Right atrium auricular region (tissue), 2 donors: ENCODE measurements at regions not wholly inside any gene's neighbourhood (a gene's known extent, or its start where the extent isn't known, plus 50 kb on each side); places are given as distances from the start of the nearest gene placed in this dataset.

Experiments used
- DNase-seq: peaks from one replicate; pipeline ENCODE4 v3.0.0-alpha.2; 2019; ENCODE audit warnings: low spot score
- H3K27ac ChIP-seq, 2 donors: fragments of 200-600 bp; sonication (generic); 1 replicate in 1 of 2; 2 replicates in 1 of 2; pipeline ENCODE4 v1.5.1; 2016 to 2019
- H3K27me3 ChIP-seq, 2 donors: fragments of 200-600 bp; sonication (generic); one replicate each; pipeline versions ENCODE4 v1.5.1 to v1.6.0; 2017 to 2019
- H3K36me3 ChIP-seq: fragments of 200-600 bp; sonication (generic); one replicate; pipeline ENCODE4 v1.5.1; 2016
- H3K4me1 ChIP-seq, 2 donors: fragments of 200-600 bp; sonication (generic); one replicate each; pipeline versions ENCODE4 v1.5.1 to v1.6.0; 2017 to 2019
- H3K4me3 ChIP-seq, 2 donors: fragments of 200-600 bp; sonication (generic); 1 replicate in 1 of 2; 2 replicates in 1 of 2; pipeline ENCODE4 v1.5.1; 2017 to 2019; ENCODE audit warnings: mild to moderate bottlenecking in 1 of 2, moderate library complexity in 1 of 2
- H3K9me3 ChIP-seq, 2 donors: fragments of 200-600 bp; sonication (generic); one replicate each; pipeline ENCODE4 v1.5.1; 2019
- TF ChIP-seq, protein P1 (sequence below), 2 donors: fragments of 200-600 bp; sonication (generic); IDR thresholded peaks; one replicate each; pipeline ENCODE4 v1.5.1; 2019; ENCODE audit warnings: antibody characterized with exemption in 2 of 2

DNA sequence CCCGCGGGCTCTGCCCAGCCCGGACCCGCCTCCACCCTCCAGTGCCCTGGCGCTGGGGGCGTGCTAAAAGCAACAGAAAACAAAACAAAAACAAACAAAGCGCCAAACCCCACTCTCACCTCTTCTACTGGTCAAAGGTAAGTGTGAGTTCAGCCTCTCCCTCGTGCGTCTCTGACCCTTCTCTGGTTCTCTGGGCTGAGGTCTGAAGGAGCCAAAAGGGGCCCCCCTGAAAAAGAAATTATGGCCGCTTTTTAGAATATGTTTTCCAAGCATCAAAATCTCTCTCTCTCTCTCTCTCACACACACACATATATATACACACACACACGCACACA lies 133.5 kb upstream of the DPYD start:
- DNase-seq, result no peak
- H3K27ac ChIP-seq, result no peak overlapping the region
- H3K4me1 ChIP-seq, result peaks cover 0 to 11% of the 10 kb centered on the region in 2 donors
- peaks cover 6 to 8% of the 10 kb centered on the region in 2 donors for H3K27me3 ChIP-seq
- H3K4me3 ChIP-seq, result peak overlapping the region in 1 of 2 donors; percentile 52
- TF ChIP-seq, protein P1, sequence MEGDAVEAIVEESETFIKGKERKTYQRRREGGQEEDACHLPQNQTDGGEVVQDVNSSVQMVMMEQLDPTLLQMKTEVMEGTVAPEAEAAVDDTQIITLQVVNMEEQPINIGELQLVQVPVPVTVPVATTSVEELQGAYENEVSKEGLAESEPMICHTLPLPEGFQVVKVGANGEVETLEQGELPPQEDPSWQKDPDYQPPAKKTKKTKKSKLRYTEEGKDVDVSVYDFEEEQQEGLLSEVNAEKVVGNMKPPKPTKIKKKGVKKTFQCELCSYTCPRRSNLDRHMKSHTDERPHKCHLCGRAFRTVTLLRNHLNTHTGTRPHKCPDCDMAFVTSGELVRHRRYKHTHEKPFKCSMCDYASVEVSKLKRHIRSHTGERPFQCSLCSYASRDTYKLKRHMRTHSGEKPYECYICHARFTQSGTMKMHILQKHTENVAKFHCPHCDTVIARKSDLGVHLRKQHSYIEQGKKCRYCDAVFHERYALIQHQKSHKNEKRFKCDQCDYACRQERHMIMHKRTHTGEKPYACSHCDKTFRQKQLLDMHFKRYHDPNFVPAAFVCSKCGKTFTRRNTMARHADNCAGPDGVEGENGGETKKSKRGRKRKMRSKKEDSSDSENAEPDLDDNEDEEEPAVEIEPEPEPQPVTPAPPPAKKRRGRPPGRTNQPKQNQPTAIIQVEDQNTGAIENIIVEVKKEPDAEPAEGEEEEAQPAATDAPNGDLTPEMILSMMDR (IDR thresholded peaks at IDR 0.05), result no peak
- H3K36me3 ChIP-seq, result no peaks in the 10 kb centered on the region
- no peaks in the 10 kb centered on the region for H3K9me3 ChIP-seq

DNA sequence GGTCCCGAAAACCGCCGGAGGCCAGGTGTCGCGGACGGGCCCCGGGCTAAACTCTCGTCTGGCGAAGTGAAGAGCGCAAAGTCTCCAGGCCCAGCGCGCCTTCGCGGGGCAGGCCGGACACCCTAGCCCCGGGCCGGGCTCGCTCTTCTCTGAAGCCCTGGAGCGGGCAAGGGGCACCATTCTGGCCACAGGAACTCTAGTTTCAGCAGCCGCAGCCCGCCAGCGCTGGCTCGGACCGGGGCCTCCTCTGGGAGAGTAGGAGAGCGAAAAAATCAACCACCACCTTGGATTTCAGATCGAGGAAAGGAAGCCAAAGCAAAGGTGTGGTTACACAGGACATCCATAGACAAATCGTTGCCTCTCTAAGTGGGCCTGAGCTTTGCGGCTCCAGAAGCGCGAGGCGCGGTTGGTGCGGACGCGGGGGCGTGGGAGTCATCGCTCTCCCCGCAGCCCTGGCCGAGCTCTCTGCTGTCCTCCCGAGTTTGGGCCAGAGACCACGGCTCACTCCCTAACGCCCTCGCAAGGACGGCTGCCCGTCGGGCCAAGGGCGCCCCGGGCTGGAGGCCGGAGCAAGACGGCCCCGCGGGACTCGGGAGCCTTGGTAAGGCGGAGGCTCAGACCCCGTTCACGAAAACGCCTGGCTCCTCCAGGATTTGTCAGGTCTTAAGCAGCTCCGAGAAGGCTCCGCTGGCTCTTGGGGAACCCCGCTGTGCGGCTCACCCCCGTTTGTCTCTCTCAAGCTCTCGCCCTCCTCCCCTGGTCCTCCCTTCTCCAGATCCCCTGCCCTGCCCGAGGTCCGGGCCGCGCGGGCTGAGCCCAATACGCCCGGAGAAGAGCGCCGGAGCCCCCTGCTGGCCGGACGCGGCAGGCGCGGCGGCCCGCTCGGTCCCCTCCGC lies 132.9 kb upstream of the DPYD start:
- no peak for DNase-seq
- Histone ChIP-seq H3K4me1 (peaks cover 0 to 17% of the 10 kb centered on the region in 2 donors), H3K9me3 (no peaks in the 10 kb centered on the region), H3K4me3 (peak overlapping the region; percentile 40 to 52), H3K27ac (no peak overlapping the region), H3K27me3 (peaks cover 10% of the 10 kb centered on the region in 2 donors), H3K36me3 (no peaks in the 10 kb centered on the region)
- TF ChIP-seq, protein P1 (IDR thresholded peaks at IDR 0.05), result peak; percentile 89 to 96

DNA sequence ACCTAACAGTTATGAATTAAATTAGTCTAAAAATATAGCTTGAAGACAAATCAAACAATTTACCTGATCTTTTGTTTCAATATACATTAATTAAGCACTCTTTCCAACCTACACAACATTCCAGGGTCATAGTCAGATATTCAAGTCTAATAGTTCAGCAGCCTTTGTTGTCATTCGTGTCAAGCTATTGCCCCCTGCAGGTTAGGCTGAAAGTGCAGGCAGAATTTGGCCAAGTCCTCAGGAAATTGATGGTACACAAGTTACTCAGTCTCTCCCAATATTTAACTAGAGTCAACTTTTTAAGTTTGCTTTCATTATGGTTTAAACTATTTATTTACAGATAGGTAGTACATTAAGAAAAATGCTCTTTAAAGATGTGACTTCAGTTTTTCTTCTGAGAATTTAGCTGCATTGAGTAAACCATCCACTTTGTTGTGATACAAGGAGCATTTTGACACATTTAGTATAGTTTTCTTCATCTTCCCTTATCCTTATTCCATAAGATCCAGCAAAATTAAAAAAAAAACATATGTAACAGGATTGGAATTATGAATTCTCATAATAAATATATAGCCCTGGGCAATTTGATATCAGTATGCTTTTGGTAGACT lies 130.3 kb upstream of the DPYD start:
- DNase-seq, result peak; percentile 82
- TF ChIP-seq, protein P1 (IDR thresholded peaks at IDR 0.05), result peak; percentile 60 to 89
- H3K27me3 ChIP-seq, result peaks cover 13 to 19% of the 10 kb centered on the region in 2 donors

GRCh38 chr1:98049370-98050135 lies 128.7 kb upstream of the DPYD start:
- Histone ChIP-seq H3K27me3 (peaks cover 27 to 35% of the 10 kb centered on the region in 2 donors), H3K9me3 (no peaks in the 10 kb centered on the region), H3K4me1 (peaks cover 0 to 31% of the 10 kb centered on the region in 2 donors), H3K4me3 (no peak overlapping the region), H3K36me3 (no peaks in the 10 kb centered on the region), H3K27ac (no peak overlapping the region)
- TF ChIP-seq, protein P1 (IDR thresholded peaks at IDR 0.05), result no peak
- DNase-seq, result no peak

More for the DNA sequence above, 130.3 kb upstream of the DPYD start:
- H3K27ac ChIP-seq, result no peak overlapping the region
- peaks cover 0 to 21% of the 10 kb centered on the region in 2 donors for H3K4me1 ChIP-seq
- H3K9me3 ChIP-seq, result no peaks in the 10 kb centered on the region
- no peak overlapping the region for H3K4me3 ChIP-seq
- no peaks in the 10 kb centered on the region for H3K36me3 ChIP-seq

- peak overlapping the region in 1 of 2 donors; percentile 17 for H3K4me3 ChIP-seq
- DNase-seq, result no peak
- H3K36me3 ChIP-seq, result no peaks in the 10 kb centered on the region
- H3K4me1 ChIP-seq, result peaks cover 0 to 30% of the 10 kb centered on the region in 2 donors
- H3K27ac ChIP-seq, result no peak overlapping the region
- H3K9me3 ChIP-seq, result no peaks in the 10 kb centered on the region
- TF ChIP-seq, protein P1 (IDR thresholded peaks at IDR 0.05), result no peak
- peaks cover 27 to 40% of the 10 kb centered on the region in 2 donors for H3K27me3 ChIP-seq
These were observed 128.0 kb upstream of the DPYD start for GRCh38 chr1:98048751-98049325.
